ENCODE measurements at regions not wholly inside any gene's neighbourhood (a gene's known extent, or its start where the extent isn't known, plus 50 kb on each side); places are given as distances from the start of the nearest gene placed in this dataset.

- ATAC-seq, result no peak
- TF ChIP-seq CREB5 (CRISPR knock-in tag; IDR thresholded peaks at IDR 0.05; ENCODE audit: low read depth) (no peak), ZC3H10 (CRISPR knock-in tag; IDR thresholded peaks at IDR 0.05) (no peak), ESRRG (CRISPR knock-in tag; IDR thresholded peaks at IDR 0.05) (no peak), GLIS3 (CRISPR knock-in tag; IDR thresholded peaks at IDR 0.05) (no peak), ISL1 (CRISPR knock-in tag; IDR thresholded peaks at IDR 0.05) (no peak), TOX (CRISPR knock-in tag; IDR thresholded peaks at IDR 0.05; ENCODE audit: borderline replicate concordance) (no peak), TCF4 (CRISPR knock-in tag; IDR thresholded peaks at IDR 0.05; ENCODE audit: borderline replicate concordance) (no peak), POU6F1 (CRISPR knock-in tag; IDR thresholded peaks at IDR 0.05; ENCODE audit: borderline replicate concordance, low read depth) (no peak), CSDC2 (CRISPR knock-in tag; IDR thresholded peaks at IDR 0.05) (no peak), PPARA (CRISPR knock-in tag; IDR thresholded peaks at IDR 0.05; ENCODE audit: borderline replicate concordance) (no peak), SNAI2 (CRISPR knock-in tag; IDR thresholded peaks at IDR 0.05) (no peak), ZNF70 (CRISPR knock-in tag; IDR thresholded peaks at IDR 0.05) (no peak), TSHZ2 (CRISPR knock-in tag; IDR thresholded peaks at IDR 0.05) (no peak), BACH2 (CRISPR knock-in tag; IDR thresholded peaks at IDR 0.05; ENCODE audit: borderline replicate concordance) (no peak), ZNF8 (CRISPR knock-in tag; IDR thresholded peaks at IDR 0.05) (no peak), ZFP3 (CRISPR knock-in tag; IDR thresholded peaks at IDR 0.05) (no peak), OSR1 (CRISPR knock-in tag; IDR thresholded peaks at IDR 0.05) (no peak), PATZ1 (CRISPR knock-in tag; IDR thresholded peaks at IDR 0.05; ENCODE audit: borderline replicate concordance) (no peak)
Observed at GRCh38 chr2:67572721-67573435, 175.7 kb downstream of the ETAA1 start.

GRCh38 chr2:67574230-67574629 lies 177.1 kb downstream of the ETAA1 start:
- no peak for TF ChIP-seq SNAI2 (CRISPR knock-in tag; IDR thresholded peaks at IDR 0.05)
- TF ChIP-seq PPARA (CRISPR knock-in tag; IDR thresholded peaks at IDR 0.05; ENCODE audit: borderline replicate concordance), result no peak
- TF ChIP-seq ZC3H10 (CRISPR knock-in tag; IDR thresholded peaks at IDR 0.05), result 0 out of 2 replicates have a peak, but pooled peaks have one; percentile 54
- peak; percentile 68; the same call in 2 of the 3 replicates for ATAC-seq

- ATAC-seq, result no peak
- TF ChIP-seq CSDC2 (CRISPR knock-in tag; IDR thresholded peaks at IDR 0.05), result no peak
- no peak for TF ChIP-seq CREB5 (CRISPR knock-in tag; IDR thresholded peaks at IDR 0.05; ENCODE audit: low read depth)
- TF ChIP-seq ZC3H10 (CRISPR knock-in tag; IDR thresholded peaks at IDR 0.05), result no peak
- TF ChIP-seq OSR1 (CRISPR knock-in tag; IDR thresholded peaks at IDR 0.05), result no peak
- no peak for TF ChIP-seq GLIS3 (CRISPR knock-in tag; IDR thresholded peaks at IDR 0.05)
Observed at GRCh38 chr2:67576226-67576625, 179.1 kb downstream of the ETAA1 start.

- TF ChIP-seq CSDC2 (CRISPR knock-in tag; IDR thresholded peaks at IDR 0.05), result no peak
- TF ChIP-seq POU6F1 (CRISPR knock-in tag; IDR thresholded peaks at IDR 0.05; ENCODE audit: borderline replicate concordance, low read depth), result no peak
- no peak for TF ChIP-seq PPARA (CRISPR knock-in tag; IDR thresholded peaks at IDR 0.05; ENCODE audit: borderline replicate concordance)
- TF ChIP-seq TOX (CRISPR knock-in tag; IDR thresholded peaks at IDR 0.05; ENCODE audit: borderline replicate concordance), result no peak
- TF ChIP-seq BACH2 (CRISPR knock-in tag; IDR thresholded peaks at IDR 0.05; ENCODE audit: borderline replicate concordance), result no peak
- TF ChIP-seq GLIS3 (CRISPR knock-in tag; IDR thresholded peaks at IDR 0.05), result no peak
- TF ChIP-seq SNAI2 (CRISPR knock-in tag; IDR thresholded peaks at IDR 0.05), result no peak
- TF ChIP-seq ZC3H10 (CRISPR knock-in tag; IDR thresholded peaks at IDR 0.05), result no peak
- TF ChIP-seq ARNTL (CRISPR knock-in tag; IDR thresholded peaks at IDR 0.05; ENCODE audit: borderline replicate concordance, low read depth), result no peak
- no peak for TF ChIP-seq ISL1 (CRISPR knock-in tag; IDR thresholded peaks at IDR 0.05)
- ATAC-seq, result no peak
Observed at GRCh38 chr2:67576991-67577390, 179.9 kb downstream of the ETAA1 start.
